Fibroblast of the aortic adventitia (primary cell): ENCODE measurements at regions not wholly inside any gene's neighbourhood (a gene's known extent, or its start where the extent isn't known, plus 50 kb on each side); places are given as distances from the start of the nearest gene placed in this dataset.

Source experiments
- DNase-seq: peaks from one replicate; pipeline ENCODE4 v3.0.0-alpha.2; 2010; ENCODE audit warnings: low read depth
- H3K4me3 ChIP-seq: 2 replicates; pipeline ENCODE4 v1.5.1; 2011; ENCODE audit warnings: low read depth, mild to moderate bottlenecking, control low read depth, low read length, moderate library complexity
- TF ChIP-seq, protein P1 (sequence below): IDR thresholded peaks from 2 replicates; pipeline ENCODE4 v1.5.1; 2011; ENCODE audit warnings: mild to moderate bottlenecking, low read length, control low read depth, inconsistent platforms; ENCODE audit not compliant: insufficient read depth

DNA sequence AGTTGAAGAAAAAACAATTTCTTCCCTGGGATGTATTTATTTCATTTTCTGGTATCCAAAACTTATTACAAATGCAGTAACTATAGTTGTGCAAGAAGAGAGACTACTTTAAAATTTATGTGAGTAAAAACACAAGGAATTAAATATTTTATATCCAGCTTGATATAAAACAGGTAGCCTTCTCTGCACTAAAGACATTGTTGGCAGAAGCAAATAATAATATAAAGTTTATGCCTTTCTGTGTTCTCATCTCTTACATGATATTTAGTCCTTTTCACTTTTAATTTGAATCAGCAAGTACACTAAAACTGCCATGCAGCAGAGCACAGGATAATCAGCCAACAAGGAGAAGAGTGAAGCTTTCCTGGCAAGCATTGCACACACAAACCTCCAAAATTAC is 352.7 kb downstream of the ARL6IP6 start:
- H3K4me3 ChIP-seq: no peak overlapping the region
- TF ChIP-seq, protein P1, sequence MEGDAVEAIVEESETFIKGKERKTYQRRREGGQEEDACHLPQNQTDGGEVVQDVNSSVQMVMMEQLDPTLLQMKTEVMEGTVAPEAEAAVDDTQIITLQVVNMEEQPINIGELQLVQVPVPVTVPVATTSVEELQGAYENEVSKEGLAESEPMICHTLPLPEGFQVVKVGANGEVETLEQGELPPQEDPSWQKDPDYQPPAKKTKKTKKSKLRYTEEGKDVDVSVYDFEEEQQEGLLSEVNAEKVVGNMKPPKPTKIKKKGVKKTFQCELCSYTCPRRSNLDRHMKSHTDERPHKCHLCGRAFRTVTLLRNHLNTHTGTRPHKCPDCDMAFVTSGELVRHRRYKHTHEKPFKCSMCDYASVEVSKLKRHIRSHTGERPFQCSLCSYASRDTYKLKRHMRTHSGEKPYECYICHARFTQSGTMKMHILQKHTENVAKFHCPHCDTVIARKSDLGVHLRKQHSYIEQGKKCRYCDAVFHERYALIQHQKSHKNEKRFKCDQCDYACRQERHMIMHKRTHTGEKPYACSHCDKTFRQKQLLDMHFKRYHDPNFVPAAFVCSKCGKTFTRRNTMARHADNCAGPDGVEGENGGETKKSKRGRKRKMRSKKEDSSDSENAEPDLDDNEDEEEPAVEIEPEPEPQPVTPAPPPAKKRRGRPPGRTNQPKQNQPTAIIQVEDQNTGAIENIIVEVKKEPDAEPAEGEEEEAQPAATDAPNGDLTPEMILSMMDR: no peak
- no peak for DNase-seq

DNA sequence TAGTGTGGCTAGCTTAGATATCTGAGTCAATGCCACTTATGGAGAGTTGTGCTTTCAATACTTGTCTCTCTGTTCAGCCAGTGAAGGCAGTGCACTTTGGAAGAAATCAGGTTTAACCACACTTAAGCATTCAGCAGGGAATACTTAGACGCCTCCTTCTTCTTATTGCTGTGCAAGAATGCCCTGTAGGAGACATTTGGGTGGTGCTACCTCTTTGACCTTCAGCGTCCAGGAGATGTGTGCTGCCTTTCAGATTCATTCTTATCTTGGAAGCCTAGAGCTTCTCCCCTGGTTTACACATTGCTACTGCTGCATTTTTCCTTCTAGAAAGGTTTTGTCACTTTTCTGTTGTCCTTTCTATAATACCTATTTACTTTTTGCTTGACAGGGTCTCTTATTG is 350.5 kb downstream of the ARL6IP6 start:
- no peak overlapping the region for H3K4me3 ChIP-seq
- no peak for DNase-seq
- TF ChIP-seq, protein P1: no peak

DNA sequence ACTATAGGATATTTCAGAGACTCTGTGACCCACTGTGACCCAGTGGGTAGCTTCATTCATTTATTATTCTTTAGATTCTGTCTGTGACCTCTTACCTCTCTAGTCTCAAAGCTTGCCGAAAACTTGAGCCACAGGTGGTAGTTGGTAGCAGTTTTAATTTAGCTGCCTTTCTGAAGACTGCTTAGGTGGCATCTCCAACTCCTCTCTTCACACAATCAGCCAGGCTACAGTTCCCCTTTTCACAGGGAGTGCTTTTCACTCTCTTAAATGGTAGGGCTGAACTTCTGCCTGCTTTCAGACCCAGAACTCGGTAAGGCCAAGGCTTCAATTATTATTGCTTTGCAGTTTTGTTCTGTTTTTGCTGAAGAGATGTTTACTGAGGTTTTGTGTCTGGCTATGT is 349.6 kb downstream of the ARL6IP6 start:
- DNase-seq: no peak
- TF ChIP-seq, protein P1: no peak
- no peak overlapping the region for H3K4me3 ChIP-seq

DNA sequence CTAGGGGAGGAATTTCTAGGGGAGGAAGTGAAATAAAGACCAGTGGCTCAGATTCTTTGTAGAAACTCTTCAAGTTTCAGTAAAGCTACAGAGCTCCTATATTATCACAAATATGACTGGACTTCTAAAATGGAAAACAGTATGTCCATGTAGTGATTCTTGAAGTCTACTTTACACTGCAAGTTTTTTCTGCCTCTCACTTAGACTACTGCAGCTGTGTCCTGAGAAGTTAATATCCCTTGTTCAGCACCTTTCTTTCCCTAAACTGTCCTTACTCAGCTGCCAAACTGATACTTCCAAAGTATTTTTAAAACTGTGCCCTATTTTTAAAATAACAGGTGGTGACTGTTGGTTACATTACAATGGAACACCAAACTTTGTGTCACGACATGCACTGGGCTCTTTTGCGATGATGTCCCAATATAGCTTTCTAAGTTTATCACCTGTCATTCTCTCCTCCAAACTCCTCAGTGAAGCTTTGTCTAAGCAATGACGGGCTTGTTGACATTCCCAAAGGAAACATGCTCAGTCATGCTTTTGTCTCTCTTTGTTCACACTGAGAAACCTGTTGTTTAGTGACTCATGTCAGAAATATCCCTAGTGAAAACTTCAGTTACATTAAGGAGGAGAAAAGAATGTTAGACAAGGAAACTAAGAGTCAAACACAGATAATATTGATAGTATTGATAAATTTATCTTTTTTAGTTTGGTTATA is 341.1 kb downstream of the ARL6IP6 start:
- TF ChIP-seq, protein P1: no peak
- DNase-seq: no peak
- no peak overlapping the region for H3K4me3 ChIP-seq

DNA sequence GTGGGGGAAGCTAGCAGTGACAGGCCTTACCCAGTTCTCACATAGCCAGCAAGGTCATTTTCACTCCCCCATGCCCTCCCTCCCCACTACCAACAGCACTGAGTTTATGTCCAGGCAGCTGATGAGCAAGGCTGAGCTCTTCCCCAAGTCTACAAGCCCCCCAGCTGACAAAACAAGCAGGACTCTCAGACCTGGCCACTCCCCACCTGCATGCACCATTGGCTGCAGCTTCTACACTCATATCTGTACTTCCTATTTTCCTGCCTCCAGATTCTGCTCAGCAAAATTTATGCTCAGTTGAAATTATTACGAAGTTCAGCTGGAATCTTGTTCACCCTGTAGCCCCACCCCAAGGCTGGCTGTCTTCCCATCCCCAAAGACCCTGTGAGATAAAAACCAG is 339.3 kb downstream of the ARL6IP6 start:
- TF ChIP-seq, protein P1: no peak
- H3K4me3 ChIP-seq: no peak overlapping the region

DNA sequence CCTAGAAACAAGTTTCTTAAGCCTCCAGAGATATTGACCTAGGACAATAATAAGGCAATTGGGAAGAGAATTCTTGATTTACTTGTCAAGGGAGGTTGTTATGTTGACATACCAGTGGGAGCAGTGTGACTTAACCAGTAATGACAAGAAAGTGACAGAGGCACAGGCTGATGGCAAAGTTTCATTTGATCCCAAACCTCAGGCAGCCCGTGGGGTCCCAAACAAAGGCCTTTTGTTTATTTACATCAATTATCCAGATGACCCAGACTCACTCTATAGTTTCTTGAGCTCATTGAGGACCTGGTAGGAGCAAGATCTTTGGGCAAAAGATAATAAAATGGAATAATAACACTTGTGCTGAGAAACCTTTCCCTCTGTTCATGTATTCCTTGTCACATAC is 336.8 kb downstream of the ARL6IP6 start:
- TF ChIP-seq, protein P1: no peak

More for the DNA sequence above, 339.3 kb downstream of the ARL6IP6 start:
- no peak for DNase-seq

More for the DNA sequence above, 336.8 kb downstream of the ARL6IP6 start:
- no peak overlapping the region for H3K4me3 ChIP-seq
- DNase-seq: no peak
